Fibroblast of lung (primary cell): ENCODE measurements at regions not wholly inside any gene's neighbourhood (a gene's known extent, or its start where the extent isn't known, plus 50 kb on each side); places are given as distances from the start of the nearest gene placed in this dataset.

Experiments
- EZH2 ChIP-seq: IDR thresholded peaks from 2 replicates; pipeline ENCODE4 v1.5.1; 2012; ENCODE audit warnings: low read length, control low read depth, mild to moderate bottlenecking; ENCODE audit errors: missing control alignments
- TF ChIP-seq, protein P1 (sequence below), 2 donors: IDR thresholded peaks in 1 of 2; conservative IDR thresholded peaks in 1 of 2; 1 replicate in 1 of 2; 2 replicates in 1 of 2; pipeline ENCODE4 v1.5.1; 2011 to 2012; ENCODE audit warnings: low read length in 2 of 2, control low read depth in 1 of 2, inconsistent platforms in 1 of 2, low read depth in 1 of 2, mild to moderate bottlenecking in 1 of 2

DNA sequence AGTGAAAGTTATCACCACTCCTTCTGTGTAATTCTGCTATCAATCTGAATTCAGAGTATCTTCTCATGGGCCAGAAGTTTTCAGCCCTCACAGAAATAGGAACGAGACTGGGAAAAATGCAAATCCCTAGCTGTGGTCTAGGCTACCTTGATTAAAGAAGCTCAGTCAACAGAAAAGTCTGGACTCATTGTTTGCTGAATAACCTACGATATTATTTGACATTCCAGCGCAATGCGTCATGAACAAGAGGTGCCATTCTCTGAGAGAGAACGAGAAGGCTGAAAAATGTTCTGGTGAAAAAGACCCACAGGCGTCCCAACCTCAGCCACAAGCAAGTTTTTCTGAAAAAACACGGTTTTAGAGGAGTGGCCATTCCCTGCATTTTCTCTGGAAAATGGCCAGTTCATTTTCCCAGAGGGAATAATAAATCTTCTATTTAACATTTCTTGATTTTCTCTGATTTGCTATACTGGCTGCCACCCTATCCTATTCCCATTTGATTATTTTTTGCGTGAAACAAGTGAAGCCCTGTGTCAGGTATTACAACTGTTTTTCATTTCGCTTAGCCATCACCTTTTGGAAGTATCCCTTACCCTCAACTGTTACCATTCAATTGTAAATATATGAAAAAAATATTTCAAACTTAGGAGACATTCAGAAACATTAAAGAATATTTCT lies 1117.6 kb upstream of the PRKX start:
- TF ChIP-seq, protein P1, sequence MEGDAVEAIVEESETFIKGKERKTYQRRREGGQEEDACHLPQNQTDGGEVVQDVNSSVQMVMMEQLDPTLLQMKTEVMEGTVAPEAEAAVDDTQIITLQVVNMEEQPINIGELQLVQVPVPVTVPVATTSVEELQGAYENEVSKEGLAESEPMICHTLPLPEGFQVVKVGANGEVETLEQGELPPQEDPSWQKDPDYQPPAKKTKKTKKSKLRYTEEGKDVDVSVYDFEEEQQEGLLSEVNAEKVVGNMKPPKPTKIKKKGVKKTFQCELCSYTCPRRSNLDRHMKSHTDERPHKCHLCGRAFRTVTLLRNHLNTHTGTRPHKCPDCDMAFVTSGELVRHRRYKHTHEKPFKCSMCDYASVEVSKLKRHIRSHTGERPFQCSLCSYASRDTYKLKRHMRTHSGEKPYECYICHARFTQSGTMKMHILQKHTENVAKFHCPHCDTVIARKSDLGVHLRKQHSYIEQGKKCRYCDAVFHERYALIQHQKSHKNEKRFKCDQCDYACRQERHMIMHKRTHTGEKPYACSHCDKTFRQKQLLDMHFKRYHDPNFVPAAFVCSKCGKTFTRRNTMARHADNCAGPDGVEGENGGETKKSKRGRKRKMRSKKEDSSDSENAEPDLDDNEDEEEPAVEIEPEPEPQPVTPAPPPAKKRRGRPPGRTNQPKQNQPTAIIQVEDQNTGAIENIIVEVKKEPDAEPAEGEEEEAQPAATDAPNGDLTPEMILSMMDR (conservative IDR thresholded peaks at IDR 0.05 in 1 of 2, IDR thresholded peaks at IDR 0.05 in 1 of 2; ENCODE audit: low read depth in 1 of 2, low read length in 2 of 2), result no peak
- no peak for TF ChIP-seq EZH2
